ENCODE measurements at regions not wholly inside any gene's neighbourhood (a gene's known extent, or its start where the extent isn't known, plus 50 kb on each side); places are given as distances from the start of the nearest gene placed in this dataset.

GRCh38 chr7:46450886-46451285 is 529.8 kb upstream of the IGFBP3 start:
- no peak for TF ChIP-seq CTCF (IDR thresholded peaks at IDR 0.05 in 4 of 5, conservative IDR thresholded peaks at IDR 0.05 in 1 of 5)
- no peak for TF ChIP-seq POLR2A (IDR thresholded peaks at IDR 0.05)
